ENCODE measurements at regions not wholly inside any gene's neighbourhood (a gene's known extent, or its start where the extent isn't known, plus 50 kb on each side); places are given as distances from the start of the nearest gene placed in this dataset.

DNA sequence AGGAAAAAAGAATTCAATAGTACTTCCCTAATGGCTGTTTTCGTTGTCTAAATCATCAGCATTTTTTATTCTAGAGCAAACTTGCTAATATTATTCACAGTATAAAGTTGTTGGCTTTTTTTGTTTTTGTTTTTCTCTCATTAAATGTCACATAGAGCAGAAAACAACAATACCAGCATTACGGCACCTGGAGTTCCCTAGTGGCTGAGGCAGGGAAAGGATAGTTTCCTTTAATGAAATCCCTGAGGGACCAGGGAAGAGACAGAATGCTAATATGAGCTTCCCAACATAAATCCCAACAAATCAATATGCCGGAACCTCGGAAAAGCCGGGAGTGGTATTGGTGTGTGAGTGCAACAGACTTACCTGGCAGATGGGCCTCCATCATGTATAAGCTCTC is 235.2 kb upstream of the ASCC3 start:
- Histone ChIP-seq H3K36me3 (no peaks in the 10 kb centered on the region), H3K9me3 (no peaks in the 10 kb centered on the region), H3K4me1 (no peaks in the 10 kb centered on the region), H3K27ac (replicated peaks in 1 of 4) (no peak overlapping the region), H3K27me3 (no peaks in the 10 kb centered on the region), H3K4me3 (no peak overlapping the region)
- DNase-seq (ENCODE audit: extremely low spot score): no peak
- TF ChIP-seq POLR2AphosphoS5 (IDR thresholded peaks at IDR 0.05) (no peak), EP300 (IDR thresholded peaks at IDR 0.05) (no peak), POLR2A (IDR thresholded peaks at IDR 0.05; ENCODE audit: low read depth) (no peak)
- TF ChIP-seq, protein P1, sequence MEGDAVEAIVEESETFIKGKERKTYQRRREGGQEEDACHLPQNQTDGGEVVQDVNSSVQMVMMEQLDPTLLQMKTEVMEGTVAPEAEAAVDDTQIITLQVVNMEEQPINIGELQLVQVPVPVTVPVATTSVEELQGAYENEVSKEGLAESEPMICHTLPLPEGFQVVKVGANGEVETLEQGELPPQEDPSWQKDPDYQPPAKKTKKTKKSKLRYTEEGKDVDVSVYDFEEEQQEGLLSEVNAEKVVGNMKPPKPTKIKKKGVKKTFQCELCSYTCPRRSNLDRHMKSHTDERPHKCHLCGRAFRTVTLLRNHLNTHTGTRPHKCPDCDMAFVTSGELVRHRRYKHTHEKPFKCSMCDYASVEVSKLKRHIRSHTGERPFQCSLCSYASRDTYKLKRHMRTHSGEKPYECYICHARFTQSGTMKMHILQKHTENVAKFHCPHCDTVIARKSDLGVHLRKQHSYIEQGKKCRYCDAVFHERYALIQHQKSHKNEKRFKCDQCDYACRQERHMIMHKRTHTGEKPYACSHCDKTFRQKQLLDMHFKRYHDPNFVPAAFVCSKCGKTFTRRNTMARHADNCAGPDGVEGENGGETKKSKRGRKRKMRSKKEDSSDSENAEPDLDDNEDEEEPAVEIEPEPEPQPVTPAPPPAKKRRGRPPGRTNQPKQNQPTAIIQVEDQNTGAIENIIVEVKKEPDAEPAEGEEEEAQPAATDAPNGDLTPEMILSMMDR (IDR thresholded peaks at IDR 0.05): no peak
- intact Hi-C loops (cut with DNase I): no loop called here
- WGBS: 75% methylated on average over 5 of the region's 5 CpGs

DNA sequence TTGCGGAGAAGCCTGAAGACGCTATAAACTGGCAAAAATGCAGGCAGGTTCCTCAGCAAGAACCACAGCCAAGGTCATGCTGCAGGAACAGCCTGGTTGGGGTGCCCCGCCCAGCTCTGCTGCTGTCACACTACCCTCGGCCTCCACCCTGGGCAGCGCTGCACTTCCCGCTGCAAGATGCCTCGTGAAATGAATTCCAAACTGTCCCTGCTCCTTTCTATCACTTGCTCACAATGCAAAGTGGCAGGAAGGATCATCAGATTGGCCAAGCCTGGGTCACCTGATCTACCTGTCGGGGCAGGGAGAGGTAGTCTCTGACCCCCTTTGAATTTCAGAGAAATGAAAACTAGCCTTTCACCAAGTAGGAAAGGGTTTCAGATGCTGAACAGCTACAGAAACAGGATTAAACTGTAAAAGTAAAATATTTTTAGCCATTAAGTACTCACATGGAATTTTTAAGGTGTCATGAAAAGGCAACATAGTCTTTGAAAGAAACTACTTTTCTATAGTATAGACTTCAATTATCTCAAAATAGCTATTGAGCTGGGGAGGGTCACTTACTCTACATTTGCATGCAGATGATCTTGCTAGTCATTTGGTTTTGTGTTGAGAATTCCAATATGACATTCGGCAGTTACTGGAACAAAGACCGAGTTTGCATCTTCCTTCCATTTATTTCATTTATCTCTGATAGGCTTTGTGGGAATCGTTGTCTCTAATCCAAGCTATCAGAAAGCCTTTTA is 236.4 kb upstream of the ASCC3 start:
- no peak overlapping the region for H3K27ac ChIP-seq (replicated peaks in 1 of 4)
- no peak for TF ChIP-seq POLR2A (IDR thresholded peaks at IDR 0.05; ENCODE audit: low read depth)
- TF ChIP-seq, protein P1 (IDR thresholded peaks at IDR 0.05): no peak
- no peak for TF ChIP-seq POLR2AphosphoS5 (IDR thresholded peaks at IDR 0.05)
- TF ChIP-seq EP300 (IDR thresholded peaks at IDR 0.05): no peak
- 50% methylated on average over 11 of the region's 11 CpGs for WGBS
- no peaks in the 10 kb centered on the region for H3K4me1 ChIP-seq
- intact Hi-C loops (cut with DNase I): no loop called here
- H3K9me3 ChIP-seq: no peaks in the 10 kb centered on the region
- no peak overlapping the region for H3K4me3 ChIP-seq
- no peaks in the 10 kb centered on the region for H3K36me3 ChIP-seq
- no peak for DNase-seq (ENCODE audit: extremely low spot score)
- no peaks in the 10 kb centered on the region for H3K27me3 ChIP-seq

DNA sequence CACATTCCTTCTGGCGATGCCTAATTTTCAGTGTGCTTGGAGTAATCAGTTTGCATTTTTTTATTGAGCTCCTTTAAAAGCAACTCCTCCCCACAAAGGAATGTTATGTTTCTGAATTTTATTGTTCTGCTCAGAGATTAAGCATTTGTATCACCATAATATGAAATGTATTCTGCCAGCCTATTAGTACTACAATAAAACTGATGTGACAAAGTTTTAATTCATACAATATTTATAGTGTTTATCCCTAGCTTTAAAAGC is 236.9 kb upstream of the ASCC3 start:
- WGBS: 48% methylated on average over 1 of the region's 1 CpG
- H3K27me3 ChIP-seq: no peaks in the 10 kb centered on the region
- TF ChIP-seq, protein P1 (IDR thresholded peaks at IDR 0.05): no peak
- no peak for TF ChIP-seq POLR2AphosphoS5 (IDR thresholded peaks at IDR 0.05)
- TF ChIP-seq EP300 (IDR thresholded peaks at IDR 0.05): no peak
- TF ChIP-seq POLR2A (IDR thresholded peaks at IDR 0.05; ENCODE audit: low read depth): no peak
- H3K4me3 ChIP-seq: no peak overlapping the region
- intact Hi-C loops (cut with DNase I): no loop called here
- no peaks in the 10 kb centered on the region for H3K9me3 ChIP-seq
- H3K36me3 ChIP-seq: no peaks in the 10 kb centered on the region
- no peak for DNase-seq (ENCODE audit: extremely low spot score)
- no peaks in the 10 kb centered on the region for H3K4me1 ChIP-seq
- H3K27ac ChIP-seq (replicated peaks in 1 of 4): no peak overlapping the region

DNA sequence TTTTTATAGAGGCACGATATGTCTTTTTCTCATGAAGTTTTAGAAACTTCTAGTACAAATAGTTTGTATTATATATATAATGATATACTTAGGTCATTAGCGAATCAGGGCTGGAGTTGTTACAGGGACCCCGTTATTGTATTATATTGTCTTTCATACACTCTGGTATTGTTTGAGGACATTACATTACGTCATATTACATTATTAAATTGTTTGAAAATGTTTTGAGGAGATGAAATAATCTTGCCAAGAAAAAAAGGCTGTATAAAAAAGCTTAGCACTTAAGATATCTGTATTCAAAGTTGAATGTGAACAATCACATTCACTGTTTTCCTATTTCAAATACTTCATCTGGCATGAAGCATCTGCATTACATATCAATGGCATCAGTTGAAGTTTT is 239.6 kb upstream of the ASCC3 start:
- intact Hi-C loops (cut with DNase I): no loop called here
- Histone ChIP-seq H3K27ac (replicated peaks in 1 of 4) (no peak overlapping the region), H3K4me3 (no peak overlapping the region), H3K9me3 (no peaks in the 10 kb centered on the region), H3K27me3 (no peaks in the 10 kb centered on the region), H3K4me1 (no peaks in the 10 kb centered on the region), H3K36me3 (no peaks in the 10 kb centered on the region)
- DNase-seq (ENCODE audit: extremely low spot score): no peak
- 72% methylated on average over 4 of the region's 4 CpGs for WGBS
- TF ChIP-seq POLR2A (IDR thresholded peaks at IDR 0.05; ENCODE audit: low read depth): no peak
- TF ChIP-seq POLR2AphosphoS5 (IDR thresholded peaks at IDR 0.05): no peak
- no peak for TF ChIP-seq EP300 (IDR thresholded peaks at IDR 0.05)
- TF ChIP-seq, protein P1 (IDR thresholded peaks at IDR 0.05): no peak

DNA sequence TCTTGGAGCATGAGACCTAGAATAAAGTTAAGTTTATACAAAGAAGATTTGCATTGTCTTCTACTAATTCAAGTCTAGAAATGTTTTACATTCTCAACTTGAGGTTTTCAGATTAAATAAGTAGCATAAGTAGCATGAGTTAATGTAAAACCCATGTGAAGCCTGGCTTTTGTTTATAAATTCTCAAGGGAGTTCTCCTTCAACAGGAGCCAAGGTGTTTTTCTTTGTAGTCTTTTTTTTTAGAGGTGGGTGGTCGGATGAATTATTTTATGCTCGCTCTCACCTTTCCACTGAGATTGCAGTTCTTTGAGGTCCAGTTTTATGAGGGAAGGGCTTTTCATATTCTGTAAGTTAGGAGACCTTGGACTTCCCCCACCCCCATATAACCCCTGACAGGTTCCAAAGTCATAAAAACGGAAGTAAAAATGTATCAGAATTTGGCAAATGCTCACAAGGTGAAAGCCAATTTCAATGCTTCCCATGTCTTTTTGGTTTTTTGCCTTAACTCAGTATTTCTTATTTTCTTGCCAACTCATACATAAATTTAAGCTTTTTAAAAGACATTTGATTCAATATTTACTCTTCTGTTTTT is 244.3 kb upstream of the ASCC3 start:
- intact Hi-C loops (cut with DNase I): no loop called here
- H3K27me3 ChIP-seq: no peaks in the 10 kb centered on the region
- no peak for DNase-seq (ENCODE audit: extremely low spot score)
- no peaks in the 10 kb centered on the region for H3K4me1 ChIP-seq
- no peaks in the 10 kb centered on the region for H3K36me3 ChIP-seq
- H3K4me3 ChIP-seq: no peak overlapping the region
- peaks cover 0 to 6% (median 1%) of the 10 kb centered on the region in 4 donors for H3K9me3 ChIP-seq
- H3K27ac ChIP-seq (replicated peaks in 1 of 4): no peak overlapping the region
- TF ChIP-seq EP300 (IDR thresholded peaks at IDR 0.05) (no peak), POLR2A (IDR thresholded peaks at IDR 0.05; ENCODE audit: low read depth) (no peak), POLR2AphosphoS5 (IDR thresholded peaks at IDR 0.05) (no peak)
- TF ChIP-seq, protein P1 (IDR thresholded peaks at IDR 0.05): no peak
- WGBS: 47% methylated on average over 3 of the region's 3 CpGs
